GM12891 (cell line): ENCODE measurements at regions not wholly inside any gene's neighbourhood (a gene's known extent, or its start where the extent isn't known, plus 50 kb on each side); places are given as distances from the start of the nearest gene placed in this dataset.

ENCODE experiments used
- PAX5 ChIP-seq: IDR thresholded peaks from 2 replicates; pipeline ENCODE4 v1.6.1; 2011; ENCODE audit warnings: low read length, moderate library complexity, mild to moderate bottlenecking; ENCODE audit not compliant: insufficient read depth, severe bottlenecking
- POLR2A ChIP-seq: IDR thresholded peaks from 2 replicates; pipeline ENCODE4 v1.6.1; 2011; ENCODE audit warnings: low read depth, low read length, control low read depth
- POLR2AphosphoS5 ChIP-seq: IDR thresholded peaks from 2 replicates; pipeline ENCODE4 v1.6.1; 2011; ENCODE audit warnings: low read depth, low read length, control low read depth
- POU2F2 ChIP-seq: IDR thresholded peaks from 2 replicates; pipeline ENCODE4 v1.6.1; 2011; ENCODE audit warnings: low read depth, mild to moderate bottlenecking, control low read depth, low read length, moderate library complexity
- SPI1 ChIP-seq: IDR thresholded peaks from 2 replicates; pipeline ENCODE4 v1.6.1; 2011; ENCODE audit warnings: low read depth, low read length, control low read depth
- TAF1 ChIP-seq: IDR thresholded peaks from 2 replicates; pipeline ENCODE4 v1.6.1; 2011; ENCODE audit warnings: low read depth, low read length, control low read depth

- TF ChIP-seq POU2F2, result no peak
- TF ChIP-seq SPI1, result no peak
- TF ChIP-seq TAF1, result no peak
- TF ChIP-seq PAX5, result no peak
- no peak for TF ChIP-seq POLR2A
- no peak for TF ChIP-seq POLR2AphosphoS5
Measured at GRCh38 chr2:18922276-18922675, 332.9 kb upstream of the NT5C1B start.
